ENCODE measurements at regions not wholly inside any gene's neighbourhood (a gene's known extent, or its start where the extent isn't known, plus 50 kb on each side); places are given as distances from the start of the nearest gene placed in this dataset.

DNA sequence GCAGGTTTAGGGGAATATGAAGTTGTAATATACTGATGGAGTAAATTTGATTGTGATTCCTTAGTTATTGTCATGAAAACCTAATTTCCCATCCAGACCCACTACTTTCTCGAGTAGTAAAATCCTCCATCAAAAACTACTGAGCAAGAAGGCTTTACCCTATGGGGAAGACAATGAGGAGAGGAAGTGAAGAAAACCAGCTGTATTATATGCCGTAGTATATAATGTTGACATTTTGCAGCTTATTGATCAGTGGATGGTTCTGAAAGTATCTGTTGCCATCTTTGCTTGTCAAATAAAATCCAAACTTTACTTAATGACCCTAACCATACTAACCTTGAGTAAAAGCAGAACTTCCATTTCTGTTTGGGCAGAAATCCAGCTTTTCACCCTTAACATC is 292.8 kb upstream of the RAG2 start:
- no peak for DNase-seq (ENCODE audit: low spot score)

DNA sequence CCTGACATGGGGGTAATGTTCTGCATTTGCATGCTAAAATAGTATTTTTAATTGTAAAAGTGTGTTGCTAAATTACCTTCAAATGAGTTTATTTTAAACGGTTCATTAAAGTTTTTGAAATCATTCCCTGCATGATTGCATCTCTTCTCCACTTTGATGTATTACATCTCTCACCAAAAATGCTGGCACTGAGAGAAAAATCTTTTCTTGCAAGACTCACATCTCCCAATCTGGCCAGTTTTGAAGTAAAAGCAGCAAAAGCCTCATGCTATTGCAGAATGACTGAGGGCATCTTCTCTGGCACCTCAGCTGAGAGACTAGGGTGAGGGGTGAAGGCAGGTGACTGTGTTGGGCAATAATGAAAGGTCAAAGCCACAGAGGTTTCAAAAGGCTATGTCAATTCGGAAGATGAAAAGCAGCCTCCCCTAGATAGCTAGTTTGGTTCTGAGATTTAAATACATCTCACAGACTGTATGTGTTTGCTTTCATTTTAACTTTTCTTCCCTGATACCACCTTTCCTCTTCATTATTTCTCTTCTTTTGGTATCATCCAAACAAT is 292.2 kb upstream of the RAG2 start:
- no peak for DNase-seq (ENCODE audit: low spot score)

DNA sequence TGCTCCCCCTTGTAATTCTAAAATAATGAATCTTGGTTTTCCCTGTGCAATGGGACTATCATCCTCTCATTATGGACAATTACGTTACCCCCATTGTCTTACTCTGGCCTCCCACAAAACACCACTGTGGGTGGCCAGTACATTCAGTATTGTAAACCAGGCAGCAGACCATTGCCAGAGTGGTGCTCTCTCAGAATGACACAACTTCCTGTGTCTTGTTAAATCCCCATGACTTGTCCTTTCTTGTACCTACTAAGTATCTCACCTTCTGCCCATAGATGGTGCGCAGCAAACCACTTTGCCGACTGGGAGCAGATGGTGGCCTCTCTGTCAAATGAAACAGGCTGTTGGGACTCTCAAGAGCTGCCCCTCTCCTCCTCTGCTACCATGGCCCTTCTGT is 287.1 kb upstream of the RAG2 start:
- DNase-seq (ENCODE audit: low spot score) = no peak

DNA sequence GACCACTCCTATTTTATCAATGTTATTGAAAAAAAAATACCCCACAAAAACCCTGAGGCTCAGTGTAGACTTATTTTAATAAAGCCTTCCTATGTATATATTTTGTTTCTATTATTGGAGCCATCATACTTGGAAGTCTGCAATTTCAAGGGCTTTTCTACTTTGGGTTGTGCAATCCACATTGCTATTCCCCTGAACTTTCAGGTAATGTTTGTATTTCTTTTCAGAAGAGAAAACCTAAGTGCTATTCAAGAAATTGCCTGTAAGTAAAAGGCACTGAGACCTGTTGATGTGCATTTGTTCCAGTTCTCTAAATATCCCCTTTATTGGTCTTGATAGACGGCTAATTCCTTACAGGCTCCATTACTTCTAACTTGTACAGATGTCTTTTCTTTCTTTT is 280.7 kb upstream of the RAG2 start:
- no peak for DNase-seq (ENCODE audit: low spot score)

DNA sequence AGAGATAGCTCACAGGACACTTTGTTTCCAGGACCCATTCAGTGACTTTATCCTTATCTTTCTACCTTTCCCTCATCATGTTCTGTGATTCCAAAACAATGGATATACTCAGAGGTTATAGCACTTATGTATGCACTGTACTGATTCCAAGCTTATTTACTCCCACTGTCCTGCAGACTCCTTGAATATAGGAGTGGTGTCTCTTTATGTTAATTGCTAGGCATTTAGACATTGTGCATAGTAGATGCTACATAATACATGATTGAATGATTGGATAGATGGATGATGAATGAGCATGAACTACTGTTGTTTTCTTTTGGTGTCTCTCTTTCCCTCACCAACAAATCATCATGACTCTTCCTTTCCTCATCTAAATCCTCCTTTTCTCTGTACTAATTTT is 279.1 kb upstream of the RAG2 start:
- no peak for DNase-seq (ENCODE audit: low spot score)

DNA sequence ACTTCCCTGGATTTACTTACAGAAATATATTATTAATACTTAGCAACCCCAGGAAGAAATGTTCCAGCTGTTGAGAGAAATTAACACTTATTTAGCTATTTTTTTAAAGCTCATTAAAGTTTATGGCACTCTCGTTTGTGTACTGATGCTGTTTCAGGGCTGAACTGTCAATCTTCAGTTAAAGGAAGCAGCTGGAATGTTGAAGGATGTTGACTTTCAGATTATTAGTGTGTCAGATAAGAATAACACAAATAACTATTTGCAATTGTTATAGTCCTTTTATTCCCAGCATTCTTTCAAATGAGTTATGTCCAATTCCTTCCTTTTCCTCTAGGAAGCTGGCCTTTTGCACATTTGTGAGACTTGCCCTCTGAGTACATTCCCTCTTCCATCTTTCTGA is 278.2 kb upstream of the RAG2 start:
- no peak for DNase-seq (ENCODE audit: low spot score)

DNA sequence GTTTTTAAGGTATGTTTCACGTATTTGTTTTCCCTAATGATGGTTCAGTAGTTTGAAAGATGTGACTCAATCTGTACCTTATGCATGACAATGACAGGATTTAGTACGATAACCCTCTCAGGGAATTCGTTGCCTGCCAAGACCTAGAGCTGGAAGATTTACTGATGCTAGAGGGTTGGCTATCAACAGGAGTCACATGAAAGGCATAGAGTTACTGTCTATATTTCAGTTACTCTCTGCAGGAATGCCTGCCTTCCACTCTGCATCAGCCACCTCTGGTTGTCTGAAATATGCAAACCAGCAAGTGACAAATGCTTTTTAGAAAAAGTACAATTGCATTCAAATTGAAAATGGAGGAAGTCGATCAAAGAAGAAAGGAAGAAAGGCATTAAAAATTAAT is 276.3 kb upstream of the RAG2 start:
- no peak for DNase-seq (ENCODE audit: low spot score)

DNA sequence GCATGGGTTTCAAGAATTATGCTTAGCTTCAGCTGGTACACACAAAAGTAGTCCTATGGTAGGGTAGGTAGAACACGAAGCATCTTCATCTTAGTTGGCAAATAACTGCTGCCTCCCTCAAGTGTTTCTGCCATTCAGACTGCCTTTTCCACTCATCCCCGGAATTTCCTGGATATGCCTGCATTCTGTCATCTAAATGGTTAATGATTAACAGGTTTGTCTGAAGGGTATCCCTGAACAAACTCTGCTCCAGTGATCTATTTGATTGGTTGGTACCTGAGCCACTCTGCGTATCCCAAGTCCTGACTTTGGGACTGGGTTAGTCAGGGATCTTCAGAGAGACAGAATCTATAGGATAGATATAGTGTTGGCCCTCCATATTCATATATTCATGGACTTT is 272.3 kb upstream of the RAG2 start:
- no peak for DNase-seq (ENCODE audit: low spot score)

DNA sequence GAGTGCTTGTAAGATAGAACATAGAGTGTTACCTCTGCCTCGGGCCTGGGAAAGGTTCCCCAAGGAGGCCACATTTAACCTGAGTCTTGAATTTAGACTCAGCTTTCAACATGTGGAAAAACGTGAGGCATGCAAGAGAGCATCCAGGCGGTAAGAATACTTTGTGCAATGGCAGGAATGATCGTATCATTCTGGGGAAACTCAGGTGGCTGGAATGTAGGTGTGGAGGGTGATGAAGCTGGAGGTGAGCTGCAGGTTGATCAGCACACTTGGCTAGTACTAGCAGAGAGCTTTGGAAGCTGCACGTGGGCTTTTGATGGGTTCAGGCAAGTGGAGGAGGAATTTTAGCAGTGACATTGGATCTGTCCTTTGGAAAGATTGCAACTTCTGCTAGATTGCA is 270.3 kb upstream of the RAG2 start:
- no peak for DNase-seq (ENCODE audit: low spot score)

DNA sequence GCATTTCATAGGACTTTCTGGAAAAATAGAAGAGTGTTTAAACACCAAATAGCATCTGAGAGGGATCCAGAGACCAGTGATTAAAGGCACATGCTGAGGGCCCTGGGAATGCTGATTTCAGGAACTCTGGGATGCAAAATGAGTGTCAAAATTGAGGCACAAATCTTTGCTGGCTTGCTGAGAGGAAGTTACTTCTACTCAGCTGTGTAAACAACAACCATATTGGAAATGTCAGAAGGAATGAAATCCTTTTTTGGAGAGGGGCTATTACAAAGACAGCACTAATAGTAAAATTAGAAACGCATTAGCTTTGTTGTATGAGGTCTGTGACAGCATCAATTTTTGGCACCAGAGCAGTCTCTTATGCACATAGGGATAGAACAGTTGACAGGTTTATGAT is 267.8 kb upstream of the RAG2 start:
- DNase-seq (ENCODE audit: low spot score) = no peak

DNA sequence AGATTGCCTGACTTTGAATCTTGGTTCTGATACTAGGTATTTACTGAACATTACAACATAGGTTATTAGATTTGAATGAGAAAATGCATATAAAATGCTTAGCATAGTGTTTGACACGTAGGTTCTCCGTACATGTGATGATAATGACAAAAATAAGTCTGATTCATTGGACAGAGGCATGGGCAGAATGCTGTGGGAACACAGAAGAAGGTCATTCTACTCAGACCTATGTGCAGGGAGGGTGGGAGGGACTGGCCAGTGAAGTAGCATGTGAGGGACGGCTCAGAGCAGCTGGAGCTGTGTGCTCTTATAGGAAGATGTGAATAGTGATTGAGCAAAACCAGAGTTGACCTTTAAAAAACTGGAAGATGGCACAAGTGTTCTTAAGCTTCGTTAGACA is 256.8 kb upstream of the RAG2 start:
- no peak for DNase-seq (ENCODE audit: low spot score)

DNA sequence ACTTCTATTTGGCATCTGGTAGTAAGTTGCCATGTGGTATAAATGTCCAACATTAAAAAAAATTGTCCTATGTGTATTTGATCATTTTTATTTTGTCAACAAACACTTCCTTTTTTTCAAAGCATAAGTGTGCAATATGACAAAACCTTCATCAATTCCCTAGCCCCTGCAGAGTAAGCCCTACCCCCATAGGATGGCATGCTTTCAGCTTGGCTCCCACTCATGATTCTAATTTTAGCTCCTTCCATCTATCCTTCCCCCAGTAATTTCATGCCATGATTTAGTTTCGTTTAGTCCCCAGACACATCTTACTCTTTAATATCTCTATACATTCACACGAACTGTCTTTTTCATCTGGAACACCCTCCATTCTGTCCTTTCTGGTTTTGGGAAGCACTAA is 250.6 kb upstream of the RAG2 start:
- no peak for DNase-seq (ENCODE audit: low spot score)

DNA sequence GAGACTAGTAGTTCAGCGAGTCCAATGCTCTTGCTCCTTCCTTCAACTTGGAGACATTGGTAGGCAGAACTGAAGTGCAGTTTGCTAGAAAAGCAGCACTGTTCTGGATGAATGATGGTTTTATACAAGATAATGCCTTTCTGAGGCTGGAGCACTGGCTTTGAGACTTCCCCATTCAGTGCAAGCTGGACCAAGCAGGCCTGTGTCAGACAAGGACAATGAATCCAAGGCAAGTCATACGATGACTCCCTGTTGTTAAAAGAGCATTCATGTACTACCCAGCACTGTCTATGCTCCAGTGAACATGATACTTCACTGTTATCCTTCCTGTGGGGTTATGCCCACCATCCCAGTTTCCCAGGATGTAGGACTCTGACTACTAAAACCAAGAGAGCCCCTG is 242.3 kb upstream of the RAG2 start:
- no peak for DNase-seq (ENCODE audit: low spot score)

DNA sequence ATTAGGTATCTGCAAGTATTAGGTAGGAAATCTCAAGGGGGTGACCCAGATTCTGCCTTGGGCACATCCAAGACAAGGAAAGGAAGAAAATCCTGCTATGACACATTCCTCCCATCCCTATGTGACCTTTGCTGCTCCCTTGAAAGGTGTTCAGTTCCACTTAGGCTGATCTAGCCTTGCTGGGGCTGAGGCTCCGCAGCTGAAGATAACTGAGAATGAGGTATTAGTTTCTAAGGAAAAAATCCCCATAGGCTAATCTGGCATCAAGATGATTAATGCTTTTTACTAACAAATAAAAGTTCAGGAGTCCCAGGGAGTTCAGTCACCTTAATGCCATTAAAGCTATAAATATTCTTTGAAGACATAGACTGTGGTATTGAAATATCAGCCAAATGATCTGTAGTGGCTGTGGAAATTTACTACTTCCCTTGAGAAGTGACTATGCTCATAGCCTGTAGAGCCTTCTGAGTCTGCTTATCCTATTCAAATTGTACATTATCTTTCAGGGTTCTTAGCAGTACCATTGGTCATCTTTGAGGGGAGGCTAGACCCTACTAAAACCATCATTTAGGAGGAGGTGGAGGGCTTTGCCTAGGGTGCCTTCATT is 239.9 kb upstream of the RAG2 start:
- DNase-seq (ENCODE audit: low spot score) = no peak

DNA sequence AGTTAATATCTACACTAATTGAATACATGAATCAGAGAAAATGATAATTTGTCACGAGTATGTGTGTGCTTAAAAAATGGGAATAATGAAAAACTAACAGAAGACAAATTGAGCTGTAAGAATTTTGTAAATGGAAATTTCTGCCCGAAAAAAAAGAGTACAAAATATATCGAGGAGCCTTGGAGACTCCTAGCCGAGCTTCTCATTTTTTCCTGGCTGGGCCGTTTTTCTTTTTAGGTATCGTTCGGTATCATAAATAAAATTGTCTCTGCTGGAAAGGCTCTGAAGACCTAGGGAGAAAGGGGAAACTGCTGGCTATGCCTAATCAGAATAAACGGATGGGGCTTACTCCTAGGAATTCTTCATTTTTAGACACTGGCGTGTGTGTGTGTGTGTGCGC is 227.2 kb upstream of the RAG2 start:
- no peak for DNase-seq (ENCODE audit: low spot score)

DNA sequence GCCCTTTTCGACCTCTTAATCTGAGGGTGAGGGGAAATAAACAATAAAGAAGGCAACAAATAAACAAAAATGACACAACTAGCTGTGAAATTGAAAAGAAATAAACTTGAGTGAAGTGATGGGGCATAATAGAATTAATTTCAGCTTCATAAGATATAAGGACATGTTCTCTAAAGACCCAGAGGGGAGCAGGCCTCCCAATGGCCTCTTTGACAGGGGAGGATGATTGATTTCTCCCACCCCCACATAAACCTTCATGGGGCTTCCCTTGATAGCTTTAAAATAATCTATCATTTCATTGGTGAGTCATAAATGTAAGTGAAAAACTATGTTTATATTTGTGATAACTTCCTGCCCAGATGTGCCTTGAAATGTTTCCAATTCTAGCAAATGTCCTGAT is 226.3 kb upstream of the RAG2 start:
- no peak for DNase-seq (ENCODE audit: low spot score)

DNA sequence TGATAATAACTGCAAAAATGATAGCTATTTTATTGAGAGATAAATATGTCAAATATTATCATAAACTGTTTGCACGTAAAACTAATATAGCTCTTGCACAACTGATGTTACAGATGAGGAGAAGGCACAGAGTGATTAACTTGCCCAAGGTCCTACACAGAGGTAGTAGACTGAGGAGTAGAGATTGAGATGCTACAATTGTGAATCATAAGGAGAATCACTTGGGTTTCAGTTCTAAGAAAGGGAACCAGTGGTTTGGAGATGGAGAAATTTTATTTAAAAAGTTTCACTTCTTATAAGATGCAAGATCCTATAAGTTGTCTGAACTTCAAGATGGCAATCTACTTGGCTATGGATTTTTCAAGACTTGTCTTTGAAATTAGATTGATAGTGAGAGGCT is 224.8 kb upstream of the RAG2 start:
- no peak for DNase-seq (ENCODE audit: low spot score)

DNA sequence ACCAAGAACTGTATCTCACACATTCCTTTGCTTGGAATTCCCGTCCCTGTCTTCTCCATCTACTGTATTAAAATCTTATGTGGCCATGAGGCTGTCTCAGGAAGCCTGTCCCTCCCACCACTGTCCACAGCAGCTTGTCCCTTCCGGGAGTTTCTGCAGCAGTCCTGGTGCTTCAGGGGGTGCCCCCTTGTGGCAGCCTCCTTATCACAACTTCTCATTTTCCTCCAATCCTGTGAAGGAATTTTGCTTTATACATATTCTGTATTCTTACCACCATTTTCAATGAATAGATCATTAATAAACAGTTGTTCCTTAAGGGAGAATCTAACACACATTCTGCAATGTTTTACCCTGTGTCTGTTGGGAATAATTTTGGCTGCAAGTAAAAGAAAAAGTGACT is 220.4 kb upstream of the RAG2 start:
- DNase-seq (ENCODE audit: low spot score) = no peak

DNA sequence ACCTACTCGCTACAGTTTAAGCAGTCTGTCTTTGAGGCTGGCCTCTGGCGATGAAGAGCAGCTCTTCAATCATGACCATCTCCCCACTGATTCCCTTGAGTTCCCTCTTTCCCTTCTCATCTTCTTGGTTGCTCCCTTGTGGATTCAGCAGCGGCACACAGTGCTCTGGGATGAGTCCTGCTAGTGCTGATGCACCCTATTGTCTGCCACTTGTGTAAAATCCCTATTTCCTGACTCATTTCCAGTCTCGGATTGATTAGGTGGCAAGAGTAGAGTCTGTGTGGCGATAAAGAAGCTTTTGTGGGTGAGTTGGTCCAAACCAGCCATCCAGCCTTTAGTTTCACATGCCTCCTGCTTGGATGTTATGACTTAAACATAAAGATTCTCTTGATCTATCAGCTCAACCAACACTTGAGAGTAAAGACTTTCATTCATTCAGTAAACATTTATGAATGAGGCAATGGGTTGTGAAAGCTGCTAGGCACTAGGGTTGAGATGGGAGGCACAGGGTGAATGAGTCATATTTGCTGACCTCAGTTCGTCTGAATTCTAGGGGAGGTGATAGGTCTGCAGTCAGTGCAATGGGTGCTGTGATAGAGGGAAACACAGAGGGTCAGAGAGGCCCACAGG is 219.4 kb upstream of the RAG2 start:
- no peak for DNase-seq (ENCODE audit: low spot score)

DNA sequence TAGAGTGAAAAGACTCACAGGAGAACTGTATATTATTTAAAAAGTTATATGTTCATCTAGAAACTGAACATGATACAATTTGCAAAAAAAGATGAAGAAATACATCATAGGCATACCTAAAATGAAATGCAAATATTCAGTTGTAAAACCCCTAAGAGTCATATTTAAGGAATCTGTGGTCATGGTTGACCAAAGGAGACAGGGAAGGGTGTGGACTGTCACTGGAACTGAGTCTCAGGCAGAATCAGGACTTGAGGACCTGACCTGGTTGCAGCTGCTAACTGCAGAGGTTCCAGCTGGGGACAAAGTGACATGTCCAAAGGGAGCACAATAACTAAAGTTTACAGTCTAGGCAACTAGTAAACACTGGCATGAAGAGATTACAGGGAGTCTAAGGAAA is 211.3 kb upstream of the RAG2 start:
- no peak for DNase-seq (ENCODE audit: low spot score)

DNA sequence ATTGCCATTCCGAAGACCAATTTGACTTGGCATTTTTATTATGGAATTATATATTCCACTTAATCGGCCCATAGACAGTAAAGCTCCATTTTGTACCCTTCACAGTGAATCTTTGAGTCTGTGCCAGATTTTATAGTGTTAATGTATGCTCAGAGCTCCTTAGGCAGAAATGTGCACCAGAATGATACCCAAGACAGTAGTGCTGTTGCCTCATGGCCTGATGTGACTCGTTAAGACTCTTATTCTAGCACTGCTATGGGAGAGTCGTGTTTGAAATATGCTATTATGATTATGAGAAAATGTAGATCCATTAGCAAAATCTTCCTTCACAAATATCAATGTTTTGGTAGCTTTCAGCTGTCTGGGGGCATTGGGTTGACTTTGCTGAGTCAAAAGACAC is 209.8 kb upstream of the RAG2 start:
- no peak for DNase-seq (ENCODE audit: low spot score)

DNA sequence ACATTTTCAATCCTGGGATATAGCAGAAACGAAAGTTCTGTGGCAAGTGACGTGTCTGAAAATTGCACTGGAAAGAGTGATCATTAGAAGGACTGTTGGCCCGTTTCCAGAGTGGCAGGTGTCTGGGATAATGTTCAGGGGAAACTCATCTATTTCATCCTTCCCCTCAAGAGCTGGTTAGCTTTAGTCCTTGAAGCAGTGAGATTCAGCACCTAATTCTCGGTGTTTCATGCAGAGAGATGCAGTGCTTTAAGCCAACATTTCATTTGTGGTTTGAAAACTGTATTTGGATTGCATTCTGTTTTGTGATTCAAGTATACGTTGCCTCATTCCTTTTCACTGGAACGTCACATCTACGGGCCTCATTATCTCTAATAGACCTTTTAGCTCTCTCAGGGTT is 205.0 kb upstream of the RAG2 start:
- no peak for DNase-seq (ENCODE audit: low spot score)

DNA sequence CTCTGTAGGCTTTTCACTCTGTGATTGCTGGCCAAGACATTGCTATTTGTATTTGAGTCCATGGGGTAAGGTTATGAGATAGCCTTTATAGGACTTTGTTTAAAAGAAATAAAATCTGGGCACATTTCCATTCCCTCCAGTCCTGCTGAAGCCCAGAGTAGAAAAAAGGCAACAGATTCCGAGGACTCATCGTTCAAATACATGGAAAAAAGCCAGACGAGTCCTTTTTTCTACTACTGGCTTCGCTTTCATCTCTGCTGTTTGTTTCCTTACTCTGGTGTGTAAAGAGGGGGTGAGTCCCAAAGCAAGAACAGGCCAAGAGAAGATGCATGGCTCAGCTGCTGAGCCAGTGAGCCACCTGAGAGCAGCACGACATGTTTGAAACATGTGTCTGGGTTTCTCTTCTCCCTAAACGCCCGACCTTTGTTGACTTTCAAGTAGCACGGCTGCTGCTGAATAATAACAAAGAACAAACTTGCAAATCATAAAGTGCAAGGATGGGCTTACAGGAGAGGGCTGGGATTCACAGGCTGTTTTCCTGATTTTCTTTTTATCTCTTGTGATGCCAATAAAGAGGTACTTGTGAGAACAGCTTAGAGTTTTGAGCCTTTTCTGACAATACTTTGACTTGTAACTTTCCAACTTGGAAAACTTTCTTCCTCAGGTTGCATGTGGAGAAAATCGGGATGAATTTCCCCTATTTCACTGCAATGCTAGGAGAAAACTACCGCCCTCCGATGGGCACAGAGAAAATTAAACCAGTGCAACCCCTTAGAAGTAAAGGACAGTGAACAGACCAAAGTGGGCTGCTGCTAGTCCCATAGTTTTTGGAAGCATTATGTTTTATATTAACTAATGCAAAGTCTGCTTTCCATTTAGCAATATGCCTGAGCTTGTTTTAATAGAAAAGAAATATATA is 195.2 kb upstream of the RAG2 start:
- no peak for DNase-seq (ENCODE audit: low spot score)
